Lower leg skin (tissue), 3 donors: ENCODE measurements at regions not wholly inside any gene's neighbourhood (a gene's known extent, or its start where the extent isn't known, plus 50 kb on each side); places are given as distances from the start of the nearest gene placed in this dataset.

Experiments used
- POLR2A ChIP-seq, 2 donors: fragments of 450-650 bp; IDR thresholded peaks; one replicate each; pipeline ENCODE4 v1.6.1; 2016 to 2017; ENCODE audit warnings: antibody characterized with exemption in 2 of 2, mild to moderate bottlenecking in 1 of 2, moderate library complexity in 1 of 2
- TF ChIP-seq, protein P1 (sequence below), 3 donors: fragments of 450-650 bp; IDR thresholded peaks; one replicate each; pipeline ENCODE4 v1.5.1; 2016; ENCODE audit warnings: antibody characterized with exemption in 3 of 3, mild to moderate bottlenecking in 3 of 3, moderate library complexity in 2 of 3

DNA sequence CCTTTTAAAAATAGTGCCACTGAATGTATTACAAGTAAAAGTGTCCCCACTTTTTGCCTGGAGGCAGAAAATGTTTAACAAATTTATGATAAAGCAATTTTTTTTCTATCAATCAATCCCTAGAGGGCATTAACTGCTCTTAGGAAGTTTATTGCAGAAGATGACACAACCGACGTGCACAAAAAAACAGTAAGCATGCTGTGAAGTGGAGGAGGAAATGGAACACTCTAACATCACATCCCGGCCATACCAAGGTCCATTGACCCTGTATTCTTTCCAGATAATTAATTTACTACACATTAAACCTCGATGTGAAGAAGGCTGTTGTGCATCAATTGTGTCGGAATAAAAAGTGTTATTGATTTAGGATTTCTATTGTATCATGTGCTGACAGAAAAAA is 264.9 kb upstream of the NR5A2 start:
- no peak for TF ChIP-seq POLR2A (IDR thresholded peaks at IDR 0.05)
- TF ChIP-seq, protein P1, sequence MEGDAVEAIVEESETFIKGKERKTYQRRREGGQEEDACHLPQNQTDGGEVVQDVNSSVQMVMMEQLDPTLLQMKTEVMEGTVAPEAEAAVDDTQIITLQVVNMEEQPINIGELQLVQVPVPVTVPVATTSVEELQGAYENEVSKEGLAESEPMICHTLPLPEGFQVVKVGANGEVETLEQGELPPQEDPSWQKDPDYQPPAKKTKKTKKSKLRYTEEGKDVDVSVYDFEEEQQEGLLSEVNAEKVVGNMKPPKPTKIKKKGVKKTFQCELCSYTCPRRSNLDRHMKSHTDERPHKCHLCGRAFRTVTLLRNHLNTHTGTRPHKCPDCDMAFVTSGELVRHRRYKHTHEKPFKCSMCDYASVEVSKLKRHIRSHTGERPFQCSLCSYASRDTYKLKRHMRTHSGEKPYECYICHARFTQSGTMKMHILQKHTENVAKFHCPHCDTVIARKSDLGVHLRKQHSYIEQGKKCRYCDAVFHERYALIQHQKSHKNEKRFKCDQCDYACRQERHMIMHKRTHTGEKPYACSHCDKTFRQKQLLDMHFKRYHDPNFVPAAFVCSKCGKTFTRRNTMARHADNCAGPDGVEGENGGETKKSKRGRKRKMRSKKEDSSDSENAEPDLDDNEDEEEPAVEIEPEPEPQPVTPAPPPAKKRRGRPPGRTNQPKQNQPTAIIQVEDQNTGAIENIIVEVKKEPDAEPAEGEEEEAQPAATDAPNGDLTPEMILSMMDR (IDR thresholded peaks at IDR 0.05) = no peak
